Endothelial cell of umbilical vein (primary cell): ENCODE measurements at regions not wholly inside any gene's neighbourhood (a gene's known extent, or its start where the extent isn't known, plus 50 kb on each side); places are given as distances from the start of the nearest gene placed in this dataset.

Source experiments
- EZH2 ChIP-seq: IDR thresholded peaks from 2 replicates; pipeline ENCODE4 v1.6.1; 2012; ENCODE audit warnings: borderline replicate concordance, low read depth, mild to moderate bottlenecking, moderate library complexity, low read length, inconsistent platforms; ENCODE audit not compliant: severe bottlenecking
- GATA2 ChIP-seq: IDR thresholded peaks from 2 replicates; pipeline ENCODE4 v1.7.0; 2011; ENCODE audit warnings: low read depth, mild to moderate bottlenecking, moderate library complexity, mixed read lengths, low read length; ENCODE audit not compliant: insufficient read length, insufficient read depth
- JUN ChIP-seq: IDR thresholded peaks from 2 replicates; pipeline ENCODE4 v1.6.1; 2011; ENCODE audit warnings: borderline replicate concordance, low read depth; ENCODE audit not compliant: insufficient read length, insufficient read depth
- MYC ChIP-seq: IDR thresholded peaks from one replicate; pipeline ENCODE4 v1.6.1; 2011; ENCODE audit warnings: mild to moderate bottlenecking, low read depth, low read length
- POLR2A ChIP-seq: IDR thresholded peaks from 2 replicates; pipeline ENCODE4 v1.6.1; 2012; ENCODE audit warnings: low read depth, mild to moderate bottlenecking, control low read depth, low read length
- POLR2AphosphoS5 ChIP-seq: IDR thresholded peaks from 2 replicates; pipeline ENCODE4 v1.6.1; 2012; ENCODE audit warnings: low read depth, mild to moderate bottlenecking, control low read depth, low read length, moderate library complexity; ENCODE audit not compliant: insufficient read depth
- TF ChIP-seq, protein P1 (sequence below), 2 donors: IDR thresholded peaks; 1 replicate in 1 of 2; 2 replicates in 1 of 2; pipeline ENCODE4 v1.5.1; 2011; ENCODE audit warnings: low read length in 2 of 2, mild to moderate bottlenecking in 2 of 2, moderate library complexity in 2 of 2, control low read depth in 1 of 2, inconsistent platforms in 1 of 2, low read depth in 1 of 2; ENCODE audit not compliant: insufficient read depth in 1 of 2; ENCODE audit errors: extremely low read depth in 1 of 2

DNA sequence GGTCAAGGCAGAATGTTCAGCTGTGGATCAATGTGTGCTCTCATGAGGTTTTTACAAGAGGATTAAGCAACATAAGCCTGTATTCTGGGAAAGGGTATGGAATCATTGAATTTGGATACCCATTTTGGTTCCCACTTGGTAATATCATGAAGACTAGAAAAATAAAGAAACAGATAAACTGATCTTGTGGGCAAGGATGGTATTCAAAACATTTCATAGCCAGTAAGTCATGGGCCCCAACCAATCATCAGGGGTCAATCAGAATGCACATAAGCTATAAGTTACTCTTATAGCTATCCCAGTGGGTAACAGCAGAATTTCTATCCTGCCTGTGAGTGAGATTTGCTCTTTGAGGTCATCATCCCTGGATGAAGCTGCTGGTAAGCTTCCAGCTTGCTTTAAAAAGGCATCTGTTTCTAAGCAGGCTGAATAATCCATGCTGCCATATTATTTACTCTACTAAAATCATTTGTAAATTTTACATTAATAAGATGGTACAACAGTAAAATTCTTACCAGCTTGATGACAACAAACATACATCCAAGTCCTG lies 291.2 kb downstream of the RAD51AP2 start:
- TF ChIP-seq EZH2 (no peak), MYC (no peak), GATA2 (no peak), POLR2AphosphoS5 (no peak), POLR2A (no peak), JUN (no peak)
- TF ChIP-seq, protein P1, sequence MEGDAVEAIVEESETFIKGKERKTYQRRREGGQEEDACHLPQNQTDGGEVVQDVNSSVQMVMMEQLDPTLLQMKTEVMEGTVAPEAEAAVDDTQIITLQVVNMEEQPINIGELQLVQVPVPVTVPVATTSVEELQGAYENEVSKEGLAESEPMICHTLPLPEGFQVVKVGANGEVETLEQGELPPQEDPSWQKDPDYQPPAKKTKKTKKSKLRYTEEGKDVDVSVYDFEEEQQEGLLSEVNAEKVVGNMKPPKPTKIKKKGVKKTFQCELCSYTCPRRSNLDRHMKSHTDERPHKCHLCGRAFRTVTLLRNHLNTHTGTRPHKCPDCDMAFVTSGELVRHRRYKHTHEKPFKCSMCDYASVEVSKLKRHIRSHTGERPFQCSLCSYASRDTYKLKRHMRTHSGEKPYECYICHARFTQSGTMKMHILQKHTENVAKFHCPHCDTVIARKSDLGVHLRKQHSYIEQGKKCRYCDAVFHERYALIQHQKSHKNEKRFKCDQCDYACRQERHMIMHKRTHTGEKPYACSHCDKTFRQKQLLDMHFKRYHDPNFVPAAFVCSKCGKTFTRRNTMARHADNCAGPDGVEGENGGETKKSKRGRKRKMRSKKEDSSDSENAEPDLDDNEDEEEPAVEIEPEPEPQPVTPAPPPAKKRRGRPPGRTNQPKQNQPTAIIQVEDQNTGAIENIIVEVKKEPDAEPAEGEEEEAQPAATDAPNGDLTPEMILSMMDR (IDR thresholded peaks at IDR 0.05; ENCODE audit: extremely low read depth in 1 of 2, insufficient read depth in 1 of 2, low read depth in 1 of 2, low read length in 2 of 2): no peak
